HG03457 (cell line): ENCODE measurements at regions not wholly inside any gene's neighbourhood (a gene's known extent, or its start where the extent isn't known, plus 50 kb on each side); places are given as distances from the start of the nearest gene placed in this dataset.

ENCODE experiments used
- ATAC-seq: cut with Tn5 transposase; IDR thresholded peaks from one replicate; pipeline ENCODE4 v1.9.1; 2021; ENCODE audit warnings: moderate number of reproducible peaks; ENCODE audit not compliant: unreplicated experiment

- no peak for ATAC-seq
These were observed 486.1 kb upstream of the NRP1 start for GRCh38 chr10:33820531-33820930.

- ATAC-seq = no peak
These were observed 484.7 kb upstream of the NRP1 start for GRCh38 chr10:33819206-33819605.

GRCh38 chr10:33818343-33818742 lies 483.9 kb upstream of the NRP1 start:
- no peak for ATAC-seq

DNA sequence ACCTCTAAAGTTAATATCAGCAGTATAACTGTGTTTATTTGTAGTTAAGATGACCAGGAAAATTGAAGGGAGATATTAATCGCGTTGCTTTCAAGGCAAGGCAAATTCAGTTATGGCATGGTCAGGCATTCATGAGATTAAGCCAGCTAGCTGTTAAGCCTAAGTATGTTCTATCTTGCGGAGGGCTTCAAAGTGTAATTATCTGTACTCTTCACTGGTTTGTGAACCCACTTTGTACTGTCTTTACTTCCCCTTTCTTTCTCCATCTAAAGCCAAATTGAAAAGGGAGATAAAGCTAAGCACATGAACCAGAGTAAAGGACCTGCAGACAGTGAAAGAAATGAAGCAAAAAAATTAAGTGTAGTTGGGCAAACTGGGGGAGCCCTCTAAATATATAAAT lies 483.1 kb upstream of the NRP1 start:
- ATAC-seq = no peak

- ATAC-seq = no peak
These were observed 481.3 kb upstream of the NRP1 start for GRCh38 chr10:33815776-33816175.

GRCh38 chr10:33813871-33814270 lies 479.4 kb upstream of the NRP1 start:
- ATAC-seq = no peak

GRCh38 chr10:33813415-33813814 lies 478.9 kb upstream of the NRP1 start:
- no peak for ATAC-seq

DNA sequence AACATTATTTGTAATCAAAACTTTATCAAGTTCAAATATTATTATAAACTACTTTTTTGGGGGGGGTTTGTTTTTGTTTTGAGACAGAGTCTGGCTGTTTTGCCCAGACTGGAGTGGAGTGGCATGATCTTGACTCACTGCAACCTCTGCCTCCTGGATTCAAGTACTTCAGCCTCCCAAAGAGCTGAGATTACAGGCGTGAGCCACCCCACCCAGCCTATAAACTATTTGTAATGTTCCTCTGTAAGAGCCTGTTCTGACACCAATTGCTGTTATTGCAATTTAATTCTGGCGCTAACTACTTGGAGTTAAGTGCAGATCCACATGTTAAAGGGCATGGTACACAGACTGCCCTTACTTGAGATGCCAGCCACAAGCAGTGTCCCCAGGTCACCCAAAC lies 478.1 kb upstream of the NRP1 start:
- no peak for ATAC-seq

DNA sequence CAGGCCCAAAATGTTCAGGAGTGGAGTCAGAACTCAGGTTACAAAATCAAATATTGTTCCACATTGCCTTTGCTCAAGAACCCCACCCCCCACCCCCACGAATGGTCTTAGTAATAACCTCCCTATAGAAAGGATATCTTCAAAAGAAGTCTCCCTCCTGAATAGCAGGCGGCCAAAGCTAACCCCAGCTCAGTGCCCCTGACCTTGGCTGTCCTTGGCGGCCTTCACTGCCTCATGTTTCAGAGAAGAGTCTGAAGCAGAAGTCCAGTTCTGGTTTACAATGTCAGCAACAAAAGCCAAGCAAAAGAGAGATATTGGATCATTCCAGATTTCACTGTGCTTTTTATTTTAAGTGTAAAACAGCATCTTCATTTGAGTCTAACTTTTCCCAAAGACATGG lies 476.5 kb upstream of the NRP1 start:
- no peak for ATAC-seq

- ATAC-seq = no peak
These were observed 475.3 kb upstream of the NRP1 start for GRCh38 chr10:33809732-33810131.

DNA sequence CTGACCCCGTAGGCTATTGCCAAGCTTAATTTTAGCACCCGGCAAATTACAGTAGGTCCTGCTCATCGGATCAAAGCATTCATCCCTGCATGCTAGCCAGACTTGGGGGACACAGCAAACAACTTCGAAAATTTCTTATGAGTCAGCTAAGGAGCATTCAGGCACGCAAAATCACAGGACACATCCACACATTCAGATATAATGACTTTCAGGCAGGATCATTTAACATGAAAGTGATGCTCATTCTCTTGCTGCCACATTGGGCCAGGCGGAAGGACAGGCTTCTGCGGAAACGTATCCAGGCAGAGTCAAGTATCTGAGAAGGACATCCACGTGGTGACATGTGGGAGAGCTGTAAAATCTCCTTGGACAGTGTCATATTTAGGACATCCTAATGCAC lies 474.0 kb upstream of the NRP1 start:
- ATAC-seq = no peak

- no peak for ATAC-seq
These were observed 473.3 kb upstream of the NRP1 start for GRCh38 chr10:33807531-33808359.

DNA sequence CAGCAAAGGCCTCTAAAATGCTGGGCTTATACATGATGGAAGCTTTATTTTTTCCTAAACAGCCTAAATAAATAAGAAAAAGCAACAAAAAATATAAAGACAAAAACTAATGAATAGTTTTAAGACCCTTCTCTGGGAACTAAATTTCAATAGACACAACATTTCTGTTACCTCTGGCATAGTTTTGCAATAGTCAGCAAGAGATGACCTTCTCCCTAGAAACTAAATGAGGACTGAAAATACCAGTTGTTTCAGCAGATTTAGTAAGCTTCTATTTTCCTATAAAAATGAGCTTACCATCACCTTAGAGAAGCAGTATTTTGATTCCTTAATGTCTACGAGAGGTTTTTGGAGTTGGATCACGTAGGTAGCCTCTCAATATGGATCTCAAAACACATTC lies 471.4 kb upstream of the NRP1 start:
- ATAC-seq = no peak

- no peak for ATAC-seq
These were observed 470.1 kb upstream of the NRP1 start for GRCh38 chr10:33804584-33804983.

DNA sequence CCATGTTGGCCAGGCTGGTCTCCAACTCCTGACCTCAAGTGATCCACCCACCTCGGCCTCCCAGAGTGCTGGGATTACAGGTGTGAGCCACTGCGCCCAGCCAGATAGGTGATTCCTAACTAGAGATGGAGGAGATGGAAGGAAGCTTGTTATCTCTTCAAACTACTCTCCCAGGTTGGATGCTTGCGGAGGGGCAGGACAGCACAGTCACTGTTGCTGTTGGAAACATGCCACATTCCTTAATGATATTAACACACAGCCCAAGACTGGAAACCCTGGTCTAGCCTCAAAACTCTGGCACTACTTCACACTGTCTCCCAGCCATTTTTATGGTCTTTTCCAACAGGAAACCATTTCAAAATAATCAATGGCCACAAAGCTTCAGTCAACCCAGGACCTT lies 468.8 kb upstream of the NRP1 start:
- ATAC-seq = no peak

DNA sequence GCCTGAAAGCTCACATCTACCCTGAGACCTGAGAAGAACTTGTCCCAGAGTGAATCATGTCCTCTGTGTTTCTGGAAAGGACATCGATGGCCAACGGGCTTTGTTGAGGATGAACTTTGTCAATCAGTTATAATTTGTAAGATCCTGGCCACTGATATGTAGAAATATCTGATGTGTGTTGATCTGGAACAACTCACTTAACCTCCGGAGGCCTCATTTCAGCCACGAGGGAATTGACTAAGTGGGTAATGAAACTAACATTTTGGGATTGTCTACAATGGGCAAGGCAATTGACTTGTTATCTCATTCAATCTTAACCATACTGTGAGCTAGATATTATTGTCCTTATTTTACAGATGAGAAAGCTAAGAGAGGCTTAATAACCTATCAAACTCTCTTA lies 468.1 kb upstream of the NRP1 start:
- ATAC-seq = no peak

DNA sequence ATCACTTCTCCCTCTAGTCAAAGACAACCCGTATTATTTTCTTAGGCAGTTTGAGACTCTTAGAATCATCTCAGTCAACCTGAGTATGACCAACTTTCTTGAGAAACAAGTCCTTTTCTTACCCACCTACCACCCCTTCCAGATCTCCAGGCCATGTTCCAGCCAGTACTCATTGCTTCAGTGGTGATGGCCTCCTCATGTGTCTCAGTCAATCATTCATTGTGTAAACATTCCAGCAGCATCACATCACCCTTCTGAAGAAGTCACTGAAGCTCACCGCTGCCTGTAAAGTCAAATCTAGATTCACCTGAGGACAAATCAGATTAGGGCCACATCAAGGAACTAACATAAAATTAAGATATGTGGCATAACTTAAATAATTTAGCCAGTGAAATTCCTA lies 467.2 kb upstream of the NRP1 start:
- ATAC-seq = no peak

DNA sequence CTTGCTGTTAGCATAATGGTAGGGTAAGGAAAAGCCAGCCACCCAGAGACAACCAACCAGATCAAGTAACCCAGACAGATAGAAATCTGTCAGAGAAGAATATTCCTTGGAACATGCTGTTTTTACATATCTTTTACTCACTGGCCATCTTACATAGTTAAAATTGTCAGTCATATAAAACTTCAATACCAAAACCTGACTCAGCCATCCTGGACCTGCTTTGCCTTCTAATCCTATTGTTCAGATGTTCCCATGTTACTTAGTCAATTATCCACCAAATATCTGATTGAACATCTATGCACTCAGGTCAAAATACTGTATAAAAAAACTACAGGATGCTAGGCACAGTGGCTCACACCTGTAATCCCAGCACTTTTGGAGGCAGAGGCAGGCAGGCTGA lies 466.5 kb upstream of the NRP1 start:
- ATAC-seq = no peak

GRCh38 chr10:33800545-33800944 lies 466.1 kb upstream of the NRP1 start:
- ATAC-seq = no peak

- ATAC-seq = no peak
These were observed 465.5 kb upstream of the NRP1 start for GRCh38 chr10:33799944-33800323.

DNA sequence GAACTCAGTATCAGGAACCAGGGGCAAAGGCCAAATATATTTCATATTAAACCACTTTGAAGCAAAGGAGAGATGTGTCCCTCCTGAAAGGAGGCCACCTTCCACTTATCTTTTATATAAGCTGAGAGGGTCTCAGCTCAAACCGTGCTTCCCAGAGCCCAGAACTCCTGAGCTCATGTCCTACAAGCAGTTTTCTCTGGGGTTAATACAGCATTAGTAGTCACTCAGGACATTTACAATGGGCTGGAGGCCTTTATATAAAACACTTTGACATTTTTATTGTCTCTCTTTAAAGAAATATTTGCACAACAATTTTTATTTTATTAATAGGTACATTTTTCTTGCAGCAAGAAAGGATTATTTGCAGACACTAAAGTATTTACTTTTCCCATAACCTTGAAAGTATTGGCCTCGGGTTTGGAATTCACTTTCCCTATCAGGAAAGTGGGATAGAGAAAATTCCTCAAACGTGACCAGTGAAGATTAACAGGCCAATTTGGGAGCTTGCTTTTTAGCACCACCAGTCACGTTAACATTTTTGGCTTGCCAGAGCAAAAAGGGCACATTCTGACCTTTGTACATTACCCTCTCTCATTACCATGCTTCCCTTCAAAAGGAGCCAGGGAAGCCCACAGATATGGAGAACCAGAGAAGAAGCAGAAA lies 464.9 kb upstream of the NRP1 start:
- ATAC-seq = no peak

DNA sequence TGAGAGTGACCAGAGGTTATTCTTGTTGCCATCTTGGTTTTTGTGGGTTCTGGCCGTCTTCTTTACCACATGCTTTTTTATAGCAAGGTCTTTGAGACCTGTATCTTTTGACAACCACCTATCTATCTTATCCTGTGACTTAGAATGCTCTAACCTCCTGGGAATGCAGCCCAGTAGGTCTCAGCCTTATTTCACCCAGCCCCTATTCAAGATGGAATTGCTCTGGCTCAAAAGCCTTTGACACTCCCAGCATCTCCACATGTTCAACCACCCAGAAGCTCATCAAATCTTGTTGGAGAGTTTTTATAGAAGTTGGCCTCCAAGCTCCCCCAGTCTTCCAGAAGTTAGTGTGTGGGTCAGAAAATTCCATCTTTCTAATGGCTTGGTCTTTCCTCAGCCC lies 464.3 kb upstream of the NRP1 start:
- no peak for ATAC-seq

DNA sequence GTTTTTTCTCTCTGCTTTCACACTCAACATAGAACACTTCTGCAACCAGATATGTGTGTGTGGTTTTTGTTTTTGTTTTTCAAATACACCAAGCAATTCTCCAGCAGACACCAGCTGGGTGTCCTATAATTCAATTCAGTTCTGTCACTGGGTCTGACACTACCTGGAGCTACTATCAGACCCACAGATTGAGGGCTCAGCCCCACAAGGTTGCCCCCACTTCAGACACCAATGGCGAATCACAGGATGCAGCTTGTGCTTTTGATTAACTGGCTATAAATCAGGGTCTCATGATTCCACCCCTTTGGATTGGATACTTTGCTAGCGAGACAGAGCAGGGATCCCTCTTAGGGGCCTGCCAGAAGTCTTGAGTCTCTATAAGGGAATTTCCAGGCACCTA lies 462.2 kb upstream of the NRP1 start:
- ATAC-seq = no peak
